Effector memory CD8-positive, alpha-beta T cell (primary cell): ENCODE measurements at regions not wholly inside any gene's neighbourhood (a gene's known extent, or its start where the extent isn't known, plus 50 kb on each side); places are given as distances from the start of the nearest gene placed in this dataset.

ENCODE experiments used
- ATAC-seq: fragments of 150-1000 bp; cut with Tn5 transposase; replicated peaks from 2 replicates; pipeline ENCODE4 v1.10.0; 2021; ENCODE audit warnings: mild to moderate bottlenecking, moderate library complexity
- DNase-seq, 3 experiments: peaks; one replicate each; pipeline ENCODE4 v3.0.0; 2021
- H3K27ac Mint-ChIP-seq, 2 donors: one replicate each; pipeline ENCODE4 v1.8.0; 2022; ENCODE audit warnings: mild to moderate bottlenecking in 2 of 2, mixed read lengths in 2 of 2, moderate library complexity in 2 of 2
- H3K27me3 Mint-ChIP-seq, 2 donors: one replicate each; pipeline ENCODE4 v1.8.0; 2022; ENCODE audit warnings: mixed read lengths in 2 of 2
- H3K36me3 Mint-ChIP-seq: one replicate; pipeline ENCODE4 v1.8.0; 2022; ENCODE audit warnings: mild to moderate bottlenecking, moderate library complexity, mixed read lengths; ENCODE audit not compliant: insufficient read depth
- H3K4me1 Mint-ChIP-seq, 2 donors: one replicate each; pipeline ENCODE4 v1.8.0; 2022; ENCODE audit warnings: low read depth in 2 of 2, mixed read lengths in 2 of 2
- H3K4me3 Mint-ChIP-seq, 2 donors: one replicate each; pipeline ENCODE4 v1.8.0; 2022; ENCODE audit warnings: mild to moderate bottlenecking in 2 of 2, mixed read lengths in 2 of 2, moderate library complexity in 2 of 2
- H3K9me3 Mint-ChIP-seq, 2 donors: one replicate each; pipeline ENCODE4 v1.8.0; 2022; ENCODE audit warnings: mixed read lengths in 2 of 2

DNA sequence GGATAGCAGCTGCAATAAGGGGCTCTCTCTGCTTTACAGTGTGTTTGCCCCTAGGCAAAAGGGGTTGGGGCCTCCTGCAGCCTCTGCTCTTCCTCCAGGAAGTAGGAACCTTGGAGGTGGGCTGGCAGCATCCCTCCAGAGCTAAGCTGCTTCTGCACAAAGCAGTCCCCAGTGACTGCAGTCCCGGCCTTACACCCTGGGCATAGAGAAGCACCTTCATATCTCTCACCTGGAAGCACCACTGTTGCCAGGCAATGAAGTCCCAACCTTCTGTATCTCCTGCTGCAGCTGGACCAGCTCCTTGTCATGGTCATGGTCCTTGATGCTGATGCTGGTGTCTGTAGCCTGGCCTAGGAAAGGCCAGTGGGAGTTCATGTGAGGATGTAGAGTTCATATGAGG lies 171.1 kb upstream of the TET2 start:
- Mint-ChIP-seq H3K4me1 (no peaks in the 10 kb centered on the region), H3K4me3 (no peak overlapping the region), H3K27ac (no peak overlapping the region), H3K9me3 (peaks cover 0 to 3% of the 10 kb centered on the region in 2 donors), H3K27me3 (no peaks in the 10 kb centered on the region), H3K36me3 (no peaks in the 10 kb centered on the region)
- DNase-seq (no peak), ATAC-seq (no peak)

DNA sequence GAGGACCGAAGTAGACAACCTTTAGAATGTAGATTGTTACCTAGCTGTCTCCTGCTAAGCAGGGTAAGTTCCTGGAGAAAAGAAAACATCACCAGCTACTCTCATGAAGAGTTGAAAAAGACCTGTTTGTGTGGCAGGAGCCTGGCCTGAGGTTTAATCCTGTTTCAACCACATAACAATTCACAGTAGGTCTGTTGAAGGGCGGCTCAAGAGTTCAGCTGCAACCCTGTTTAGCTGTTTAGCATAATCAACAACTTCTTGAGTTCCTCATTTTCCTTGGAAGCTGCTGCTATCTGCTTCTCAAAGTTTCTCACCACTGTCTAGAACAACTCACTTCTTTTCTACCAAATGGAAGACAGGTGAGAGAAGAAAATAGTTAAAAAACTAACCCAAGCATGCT lies 170.4 kb upstream of the TET2 start:
- no peak overlapping the region for H3K27ac Mint-ChIP-seq
- DNase-seq (no peak), ATAC-seq (no peak)
- peaks cover 0 to 3% of the 10 kb centered on the region in 2 donors for H3K9me3 Mint-ChIP-seq
- no peaks in the 10 kb centered on the region for H3K27me3 Mint-ChIP-seq
- no peak overlapping the region for H3K4me3 Mint-ChIP-seq
- H3K36me3 Mint-ChIP-seq: no peaks in the 10 kb centered on the region
- H3K4me1 Mint-ChIP-seq: no peaks in the 10 kb centered on the region

DNA sequence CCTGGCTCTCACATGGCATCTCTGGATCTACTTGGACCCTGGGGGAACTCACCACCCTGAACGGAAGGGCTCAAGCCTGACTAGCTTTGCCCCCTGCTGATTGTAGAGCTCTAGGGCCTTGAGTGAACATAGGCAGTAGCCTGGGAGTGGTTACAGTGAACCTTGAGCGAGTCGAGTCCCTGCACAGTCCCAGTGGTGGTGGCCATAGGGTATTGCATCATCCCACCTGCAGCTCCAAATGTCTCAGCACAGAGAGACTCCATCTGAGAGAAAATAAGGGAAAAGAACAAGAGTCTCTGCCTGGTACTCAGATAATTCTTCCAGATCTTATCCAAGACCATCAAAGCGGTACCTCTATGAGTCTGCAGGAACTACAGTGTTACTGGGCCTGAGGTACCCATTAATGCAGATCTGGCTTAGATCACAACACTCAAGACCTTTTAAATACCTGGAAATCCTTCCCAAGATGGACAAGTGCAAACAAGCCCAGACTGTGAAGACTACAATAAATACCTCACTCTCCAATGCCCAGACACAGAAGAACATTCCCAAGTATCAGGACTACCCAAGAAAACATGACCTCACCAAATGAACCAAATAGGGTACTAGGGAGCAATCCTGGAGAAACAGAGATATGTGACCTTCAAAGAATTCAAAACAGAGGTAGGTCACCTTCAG lies 167.5 kb upstream of the TET2 start:
- H3K9me3 Mint-ChIP-seq: peaks cover 0 to 3% of the 10 kb centered on the region in 2 donors
- no peaks in the 10 kb centered on the region for H3K36me3 Mint-ChIP-seq
- H3K27me3 Mint-ChIP-seq: no peaks in the 10 kb centered on the region
- H3K4me3 Mint-ChIP-seq: no peak overlapping the region
- H3K27ac Mint-ChIP-seq: no peak overlapping the region
- ATAC-seq: no peak
- no peak for DNase-seq
- no peaks in the 10 kb centered on the region for H3K4me1 Mint-ChIP-seq

GRCh38 chr4:104983615-104984179 lies 163.0 kb upstream of the TET2 start:
- Mint-ChIP-seq H3K4me1 (no peaks in the 10 kb centered on the region), H3K36me3 (no peaks in the 10 kb centered on the region), H3K27ac (no peak overlapping the region), H3K9me3 (peaks cover 0 to 3% of the 10 kb centered on the region in 2 donors), H3K4me3 (no peak overlapping the region), H3K27me3 (no peaks in the 10 kb centered on the region)
- ATAC-seq (no peak), DNase-seq (no peak)

DNA sequence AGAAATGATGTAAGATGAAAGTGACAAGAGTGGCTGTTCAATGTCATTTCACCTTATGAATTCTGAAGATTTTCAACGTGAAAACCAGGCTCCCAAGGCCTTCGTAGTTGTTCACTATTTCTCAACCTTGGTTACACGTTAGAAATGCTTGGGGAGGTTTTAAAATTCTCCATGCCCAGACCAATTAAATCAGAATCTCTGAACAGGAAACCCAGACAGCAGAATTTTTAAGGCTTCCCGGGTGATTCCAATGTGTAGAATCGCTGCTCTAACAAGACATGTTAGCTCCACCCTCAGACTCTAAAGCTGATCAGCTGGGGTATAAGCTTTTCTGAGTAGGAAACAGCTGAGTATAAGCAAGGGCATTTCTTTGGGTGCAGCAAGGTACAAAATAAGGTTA lies 160.4 kb upstream of the TET2 start:
- Mint-ChIP-seq H3K4me3 (no peak overlapping the region), H3K27me3 (no peaks in the 10 kb centered on the region), H3K36me3 (no peaks in the 10 kb centered on the region), H3K9me3 (no peaks in the 10 kb centered on the region), H3K27ac (no peak overlapping the region), H3K4me1 (no peaks in the 10 kb centered on the region)
- DNase-seq (no peak), ATAC-seq (no peak)

GRCh38 chr4:104989371-104989770 lies 157.3 kb upstream of the TET2 start:
- Mint-ChIP-seq H3K27me3 (no peaks in the 10 kb centered on the region), H3K36me3 (no peaks in the 10 kb centered on the region), H3K4me3 (no peak overlapping the region), H3K27ac (no peak overlapping the region), H3K4me1 (no peaks in the 10 kb centered on the region), H3K9me3 (peaks cover 0 to 7% of the 10 kb centered on the region in 2 donors)
- no peak for DNase-seq
- ATAC-seq: no peak

- no peak overlapping the region for H3K4me3 Mint-ChIP-seq
- ATAC-seq (no peak), DNase-seq (no peak)
- no peaks in the 10 kb centered on the region for H3K27me3 Mint-ChIP-seq
- H3K9me3 Mint-ChIP-seq: no peaks in the 10 kb centered on the region
- no peaks in the 10 kb centered on the region for H3K4me1 Mint-ChIP-seq
- H3K36me3 Mint-ChIP-seq: no peaks in the 10 kb centered on the region
- no peak overlapping the region for H3K27ac Mint-ChIP-seq
Observed at GRCh38 chr4:105002278-105002677, 144.4 kb upstream of the TET2 start.

- peaks cover 8 to 9% of the 10 kb centered on the region in 2 donors for H3K9me3 Mint-ChIP-seq
Observed at GRCh38 chr4:105014234-105014633, 132.4 kb upstream of the TET2 start.

DNA sequence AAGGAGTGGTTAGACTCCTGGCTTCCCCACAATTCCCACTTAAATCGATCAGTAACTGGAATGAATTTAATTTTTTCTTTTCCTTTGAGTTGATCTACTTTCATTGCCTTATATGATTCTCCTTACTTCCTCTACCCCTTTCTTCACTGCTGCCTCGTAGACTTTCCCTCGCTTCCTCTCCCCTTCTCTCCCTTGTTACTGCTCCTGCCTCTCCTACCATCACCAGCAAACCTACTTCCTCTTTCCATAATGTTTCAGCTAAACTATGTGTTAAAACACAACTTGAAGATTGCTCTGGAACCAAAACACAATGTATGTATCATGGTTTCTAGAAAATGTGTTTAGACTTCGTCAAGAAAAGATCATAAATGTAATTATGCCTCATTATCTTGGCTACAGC lies 132.0 kb upstream of the TET2 start:
- no peaks in the 10 kb centered on the region for H3K4me1 Mint-ChIP-seq
- H3K27me3 Mint-ChIP-seq: peaks cover 0 to 11% of the 10 kb centered on the region in 2 donors
- no peak overlapping the region for H3K4me3 Mint-ChIP-seq
- H3K27ac Mint-ChIP-seq: no peak overlapping the region
- H3K36me3 Mint-ChIP-seq: no peaks in the 10 kb centered on the region
- peaks cover 8 to 9% of the 10 kb centered on the region in 2 donors for H3K9me3 Mint-ChIP-seq
- no peak for DNase-seq
- no peak for ATAC-seq

More at GRCh38 chr4:105014234-105014633, 132.4 kb upstream of the TET2 start:
- ATAC-seq (no peak), DNase-seq (no peak)
- Mint-ChIP-seq H3K4me3 (no peak overlapping the region), H3K36me3 (no peaks in the 10 kb centered on the region), H3K4me1 (no peaks in the 10 kb centered on the region), H3K27ac (no peak overlapping the region), H3K27me3 (peaks cover 0 to 12% of the 10 kb centered on the region in 2 donors)

GRCh38 chr4:105015750-105016149 lies 130.9 kb upstream of the TET2 start:
- H3K27ac Mint-ChIP-seq: no peak overlapping the region
- ATAC-seq: no peak
- H3K4me3 Mint-ChIP-seq: no peak overlapping the region
- H3K27me3 Mint-ChIP-seq: peaks cover 0 to under 1% of the 10 kb centered on the region in 2 donors
- H3K9me3 Mint-ChIP-seq: peaks cover 0 to 8% of the 10 kb centered on the region in 2 donors
- H3K4me1 Mint-ChIP-seq: no peaks in the 10 kb centered on the region
- no peaks in the 10 kb centered on the region for H3K36me3 Mint-ChIP-seq
- DNase-seq: no peak

GRCh38 chr4:105022811-105023667 lies 123.6 kb upstream of the TET2 start:
- Mint-ChIP-seq H3K4me3 (no peak overlapping the region), H3K36me3 (no peaks in the 10 kb centered on the region), H3K4me1 (no peaks in the 10 kb centered on the region), H3K9me3 (peaks cover 6 to 8% of the 10 kb centered on the region in 2 donors), H3K27ac (no peak overlapping the region), H3K27me3 (no peaks in the 10 kb centered on the region)
- ATAC-seq (no peak), DNase-seq (no peak)

- H3K4me1 Mint-ChIP-seq: no peaks in the 10 kb centered on the region
- no peaks in the 10 kb centered on the region for H3K36me3 Mint-ChIP-seq
- no peak overlapping the region for H3K4me3 Mint-ChIP-seq
- H3K27ac Mint-ChIP-seq: no peak overlapping the region
- no peak for DNase-seq
- peaks cover 6 to 8% of the 10 kb centered on the region in 2 donors for H3K9me3 Mint-ChIP-seq
- H3K27me3 Mint-ChIP-seq: no peaks in the 10 kb centered on the region
- ATAC-seq: no peak
Observed at GRCh38 chr4:105023668-105024055, 123.0 kb upstream of the TET2 start.

DNA sequence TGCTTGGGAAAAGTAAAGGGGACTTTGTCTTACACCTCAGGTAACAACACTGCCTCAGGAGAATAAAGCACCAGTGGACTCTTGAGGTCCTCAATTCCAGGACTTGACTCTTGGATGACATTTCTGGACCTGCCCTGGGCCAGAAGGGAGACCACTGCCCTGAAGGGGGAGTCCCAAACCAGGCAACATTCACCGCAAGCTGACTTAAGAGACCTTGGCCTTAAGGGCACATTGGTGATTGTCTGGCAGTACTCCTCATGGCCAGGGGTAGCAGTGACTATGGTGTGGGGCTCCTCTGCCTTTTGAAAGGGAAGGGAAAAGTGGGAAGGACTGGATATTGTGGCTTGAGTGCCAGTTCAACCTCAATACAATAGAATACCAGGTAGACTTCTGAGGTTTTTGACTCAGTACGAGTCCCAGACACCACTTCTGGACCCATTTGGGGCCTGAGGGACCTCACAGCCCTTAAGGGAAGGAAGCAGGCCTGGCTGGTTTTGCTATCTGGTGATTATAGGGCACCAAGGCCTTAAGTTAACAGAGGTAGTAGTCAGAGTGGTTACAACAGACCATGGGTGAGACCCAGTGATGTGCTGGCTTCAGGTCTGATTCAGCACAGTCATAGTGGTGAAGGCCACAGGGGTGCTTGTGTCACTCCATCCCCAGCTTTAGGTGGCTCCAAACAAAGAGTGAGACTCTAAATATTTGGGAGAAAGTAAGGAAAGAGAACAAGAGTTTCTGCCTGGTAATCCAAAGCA lies 121.2 kb upstream of the TET2 start:
- ATAC-seq: no peak

More for the DNA sequence above, 121.2 kb upstream of the TET2 start:
- H3K4me3 Mint-ChIP-seq: no peak overlapping the region
- H3K9me3 Mint-ChIP-seq: peaks cover 4 to 10% of the 10 kb centered on the region in 2 donors
- DNase-seq: no peak
- H3K4me1 Mint-ChIP-seq: no peaks in the 10 kb centered on the region
- no peaks in the 10 kb centered on the region for H3K27me3 Mint-ChIP-seq
- H3K27ac Mint-ChIP-seq: no peak overlapping the region
- no peaks in the 10 kb centered on the region for H3K36me3 Mint-ChIP-seq
